A172 (cell line): ENCODE measurements at regions not wholly inside any gene's neighbourhood (a gene's known extent, or its start where the extent isn't known, plus 50 kb on each side); places are given as distances from the start of the nearest gene placed in this dataset.
A peak's percentile ranks its signal among the peaks of the same experiment; 100 is the strongest.
"Not testable (repeated sequence)": the region's sequence is repeated elsewhere in the genome, so short reads cannot be mapped to it uniquely, and the experiment has no call there.

Experiments
- DNase-seq: peaks from one replicate; pipeline ENCODE4 v3.0.0-alpha.2; 2015; ENCODE audit warnings: low spot score

- no peak for DNase-seq
Observed at GRCh38 chr5:57429513-57430120, 53.0 kb downstream of the ACTBL2 start.

DNA sequence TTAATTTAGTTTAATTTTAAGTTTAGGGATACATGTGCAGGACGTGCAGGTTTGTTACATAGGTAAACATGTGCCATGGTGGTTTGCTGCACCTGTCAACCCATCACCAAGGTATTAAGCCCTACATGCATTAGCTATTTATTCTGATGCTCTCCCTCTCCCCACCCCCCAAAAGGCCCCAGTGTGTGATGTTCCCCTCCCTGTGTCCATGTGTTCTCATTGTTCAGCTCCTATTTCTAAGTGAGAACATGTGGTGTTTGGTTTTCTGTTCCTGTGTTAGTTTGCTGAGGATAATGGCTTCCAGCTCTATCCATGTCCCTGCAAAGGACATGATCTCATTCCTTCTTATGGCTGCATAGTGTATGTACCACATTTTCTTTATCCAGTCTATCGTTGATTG, 53.6 kb downstream of the ACTBL2 start:
- DNase-seq = not testable (repeated sequence)

- no peak for DNase-seq
Observed at GRCh38 chr5:57422993-57423392, 59.6 kb downstream of the ACTBL2 start.

- no peak for DNase-seq
Observed at GRCh38 chr5:57422341-57422740, 60.3 kb downstream of the ACTBL2 start.

- no peak for DNase-seq
Observed at GRCh38 chr5:57420801-57421200, 61.8 kb downstream of the ACTBL2 start.

DNA sequence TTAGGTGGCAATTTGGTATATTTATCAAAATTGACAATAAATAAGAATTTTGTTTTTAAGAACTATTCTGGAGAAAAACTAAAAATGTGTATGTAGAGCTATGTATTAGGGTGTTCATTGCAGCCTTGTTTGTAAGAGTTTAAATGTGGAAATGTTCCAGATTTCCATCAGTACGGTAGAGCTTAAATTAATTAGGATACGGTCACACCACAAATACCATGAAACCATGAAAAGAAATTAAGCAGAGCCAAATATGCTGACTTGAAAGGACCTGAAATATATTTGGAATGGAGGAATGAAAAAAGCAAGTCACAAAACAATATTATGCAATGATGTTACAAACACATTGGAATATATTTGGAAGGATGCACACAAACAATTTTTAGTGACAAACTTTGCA, 64.6 kb downstream of the ACTBL2 start:
- no peak for DNase-seq

DNA sequence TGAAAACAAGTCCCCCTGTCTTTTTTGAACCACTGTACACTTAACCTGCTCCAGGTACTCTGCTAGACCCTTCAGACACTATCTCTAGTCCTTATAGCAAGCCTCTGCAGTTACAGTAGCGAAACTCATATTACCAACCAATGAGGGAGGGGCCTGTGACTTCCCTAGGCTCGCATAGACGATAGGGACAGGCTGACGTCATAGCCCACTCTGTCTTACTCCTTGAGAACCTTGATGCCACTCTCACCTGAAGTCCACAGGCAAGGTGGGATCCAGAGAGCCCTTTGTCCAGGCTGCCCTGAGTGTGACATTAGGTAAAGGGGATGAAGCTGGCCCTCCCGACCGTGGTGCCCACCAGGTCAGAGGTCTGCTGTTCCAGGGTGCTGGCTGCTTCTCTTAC, 65.3 kb downstream of the ACTBL2 start:
- DNase-seq = no peak

GRCh38 chr5:57416278-57416994, 66.2 kb downstream of the ACTBL2 start:
- DNase-seq = no peak

DNA sequence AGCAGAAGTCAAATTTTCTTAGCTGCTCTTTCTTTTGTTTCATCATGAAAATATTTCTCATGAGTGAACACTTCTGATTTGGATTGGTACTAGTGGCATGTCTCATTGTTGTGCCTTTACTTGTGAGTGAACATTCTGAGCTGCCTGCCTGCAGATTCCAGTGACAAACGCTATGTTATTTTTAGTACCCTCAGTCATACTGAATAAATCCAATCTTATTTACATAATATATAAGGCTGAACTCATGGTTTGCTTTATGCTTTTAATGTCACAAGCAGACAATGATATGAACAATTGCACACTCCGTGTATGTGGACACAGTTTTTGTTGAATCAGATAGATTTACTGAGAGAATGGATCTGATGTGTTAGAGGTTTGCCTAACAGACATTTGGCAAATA, 67.8 kb downstream of the ACTBL2 start:
- no peak for DNase-seq

- DNase-seq = no peak
Observed at GRCh38 chr5:57414191-57414590, 68.4 kb downstream of the ACTBL2 start.

DNA sequence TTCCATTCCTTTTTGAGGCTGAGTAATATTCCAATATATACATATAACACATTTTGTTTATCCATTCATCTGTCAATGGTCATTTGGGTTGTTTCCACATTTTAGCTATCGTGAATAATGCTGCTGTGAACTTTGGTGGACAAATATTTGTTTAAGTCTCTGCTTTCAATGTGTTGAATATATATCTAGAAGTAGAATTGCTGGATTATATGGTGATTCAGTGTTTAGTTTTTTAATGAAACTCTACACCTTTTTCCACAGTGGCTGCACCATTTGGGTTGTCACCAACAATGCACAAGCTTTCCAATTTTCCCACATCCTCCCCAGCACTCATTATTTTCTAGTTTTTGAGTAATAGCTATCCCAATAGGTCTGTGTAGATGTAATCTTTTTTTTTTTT, 69.5 kb downstream of the ACTBL2 start:
- DNase-seq = no peak

- DNase-seq = no peak
Observed at GRCh38 chr5:57412680-57413079, 69.9 kb downstream of the ACTBL2 start.

DNA sequence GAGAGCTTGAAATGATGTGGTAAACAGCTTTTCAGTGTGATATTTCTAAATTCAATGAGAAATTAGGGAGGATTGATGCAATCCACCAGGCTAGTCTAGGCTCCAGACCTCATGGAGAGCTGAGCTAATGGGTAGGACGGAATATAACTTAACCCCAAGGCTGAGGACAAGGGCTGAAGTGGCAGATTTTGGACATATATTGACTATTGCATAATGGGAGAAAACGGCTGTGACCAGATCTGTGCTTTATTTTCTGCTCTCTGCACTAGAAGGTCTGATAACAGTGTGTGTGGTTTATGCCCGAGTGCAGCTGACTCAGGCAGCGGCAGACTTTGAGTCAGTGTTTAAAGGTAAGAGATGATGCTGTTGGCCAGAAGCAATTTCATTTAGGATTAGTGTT, 70.6 kb downstream of the ACTBL2 start:
- DNase-seq = peak; percentile 26

DNA sequence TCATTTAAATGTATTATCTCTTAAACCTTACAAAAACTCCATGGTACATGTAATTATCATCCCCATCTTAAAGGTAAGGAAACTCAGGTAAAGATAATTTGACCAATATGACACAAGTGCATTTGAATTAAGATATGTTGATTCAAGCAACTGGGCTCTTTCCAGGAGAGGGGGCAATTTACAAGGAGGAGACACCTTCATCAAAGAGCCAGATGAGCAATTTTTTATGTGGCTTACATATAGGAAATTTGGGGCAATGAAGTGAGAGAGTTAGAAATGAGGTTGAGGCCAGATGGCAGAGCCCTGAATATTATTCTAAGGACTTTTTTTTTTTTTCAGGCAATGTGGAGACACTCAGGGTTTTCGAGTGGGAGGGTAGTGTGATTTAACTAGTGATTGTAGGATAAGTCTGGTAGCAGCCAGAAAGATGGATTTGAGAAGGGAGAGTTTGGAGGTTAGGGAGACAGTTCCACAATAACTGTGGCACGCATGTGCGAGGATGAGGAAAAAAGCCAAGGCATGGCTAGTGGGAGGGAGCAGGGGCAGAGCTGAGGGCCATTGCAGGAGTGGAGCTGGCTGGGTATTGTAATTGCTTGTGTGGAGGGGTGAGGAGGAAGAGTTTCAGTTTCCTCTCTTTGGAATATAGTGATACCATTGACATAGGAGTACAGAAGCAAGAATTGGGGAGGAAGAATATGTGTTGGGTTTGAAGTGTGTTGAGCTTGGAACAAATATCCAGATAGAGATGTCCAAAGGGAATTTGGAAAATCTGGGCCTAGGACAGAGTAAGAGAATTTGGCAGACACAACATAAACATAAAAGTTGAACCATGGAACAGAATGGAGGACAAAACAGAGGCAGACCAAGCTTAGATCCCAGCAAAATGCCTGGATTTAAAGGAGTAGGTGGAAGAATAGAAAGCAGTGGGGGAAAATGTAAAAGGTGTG, 72.0 kb downstream of the ACTBL2 start:
- DNase-seq = no peak

GRCh38 chr5:57408714-57409113, 73.9 kb downstream of the ACTBL2 start:
- no peak for DNase-seq

- no peak for DNase-seq
Observed at GRCh38 chr5:57408285-57408684, 74.3 kb downstream of the ACTBL2 start.

GRCh38 chr5:57407391-57407790, 75.2 kb downstream of the ACTBL2 start:
- DNase-seq = no peak

DNA sequence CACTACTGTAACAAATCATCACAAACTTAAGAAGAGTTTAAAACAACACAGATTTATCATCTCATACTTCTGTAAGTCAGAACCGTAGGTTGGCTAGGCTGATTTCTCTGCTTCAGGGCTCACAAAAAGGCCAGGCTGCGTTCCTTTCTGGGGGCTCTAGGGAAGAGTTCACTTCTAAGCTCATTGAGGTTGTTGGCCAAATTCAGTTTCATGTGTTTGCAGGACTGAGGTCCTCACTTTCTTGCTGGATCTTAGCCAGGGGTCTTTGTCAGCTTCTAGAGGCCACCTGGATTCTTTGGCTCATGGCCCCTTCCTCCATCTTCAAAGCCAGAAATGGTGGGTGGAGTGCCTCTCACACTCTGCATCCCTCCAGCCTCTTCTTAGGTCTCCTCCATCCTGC, 76.0 kb downstream of the ACTBL2 start:
- no peak for DNase-seq

GRCh38 chr5:57405984-57406383, 76.6 kb downstream of the ACTBL2 start:
- DNase-seq = no peak

DNA sequence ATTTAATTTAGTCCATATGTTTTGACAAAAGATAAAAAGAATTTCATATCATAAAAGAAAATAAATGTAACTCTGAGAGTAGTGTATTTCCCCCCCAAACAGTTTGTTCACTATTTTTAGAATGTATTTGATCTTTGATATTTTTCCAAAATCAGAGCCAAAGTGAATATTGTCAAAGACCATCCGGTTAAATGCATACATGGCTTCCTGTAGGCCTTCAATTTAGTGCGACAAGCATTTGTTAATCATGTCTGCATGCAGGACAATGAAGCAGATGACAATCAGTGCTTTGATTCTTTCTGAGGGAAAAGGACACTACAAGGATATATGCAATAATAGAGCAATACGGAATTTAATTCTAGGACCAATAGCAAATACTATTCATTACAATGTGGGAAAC, 79.8 kb downstream of the ACTBL2 start:
- DNase-seq = no peak

GRCh38 chr5:57402348-57402747, 80.3 kb downstream of the ACTBL2 start:
- DNase-seq = no peak

- DNase-seq = no peak
Observed at GRCh38 chr5:57398413-57399093, 84.1 kb downstream of the ACTBL2 start.
